Gastroesophageal sphincter (tissue), 3 donors: ENCODE measurements at regions not wholly inside any gene's neighbourhood (a gene's known extent, or its start where the extent isn't known, plus 50 kb on each side); places are given as distances from the start of the nearest gene placed in this dataset.

Source experiments
- EP300 ChIP-seq: sonication (generic); formaldehyde crosslinking; IDR thresholded peaks from one replicate; pipeline ENCODE4 v1.6.1; 2017; ENCODE audit warnings: antibody characterized with exemption, mild to moderate bottlenecking
- POLR2A ChIP-seq, 2 donors: fragments of 450-650 bp; IDR thresholded peaks; one replicate each; pipeline ENCODE4 v1.6.1; 2017; ENCODE audit warnings: antibody characterized with exemption in 2 of 2, mild to moderate bottlenecking in 2 of 2, moderate library complexity in 1 of 2
- POLR2AphosphoS5 ChIP-seq: sonication (generic); formaldehyde crosslinking; IDR thresholded peaks from one replicate; pipeline ENCODE4 v1.6.1; 2017; ENCODE audit warnings: antibody characterized with exemption
- TF ChIP-seq, protein P1 (sequence below), 4 experiments: fragments of 200-600 bp in 2 of 4; fragments of 450-650 bp in 2 of 4; sonication (generic) in 1 of 4; IDR thresholded peaks; one replicate each; pipeline ENCODE4 v1.5.1; 2017 to 2019; ENCODE audit warnings: antibody characterized with exemption in 4 of 4, mild to moderate bottlenecking in 2 of 4, moderate library complexity in 2 of 4

- TF ChIP-seq, protein P1, sequence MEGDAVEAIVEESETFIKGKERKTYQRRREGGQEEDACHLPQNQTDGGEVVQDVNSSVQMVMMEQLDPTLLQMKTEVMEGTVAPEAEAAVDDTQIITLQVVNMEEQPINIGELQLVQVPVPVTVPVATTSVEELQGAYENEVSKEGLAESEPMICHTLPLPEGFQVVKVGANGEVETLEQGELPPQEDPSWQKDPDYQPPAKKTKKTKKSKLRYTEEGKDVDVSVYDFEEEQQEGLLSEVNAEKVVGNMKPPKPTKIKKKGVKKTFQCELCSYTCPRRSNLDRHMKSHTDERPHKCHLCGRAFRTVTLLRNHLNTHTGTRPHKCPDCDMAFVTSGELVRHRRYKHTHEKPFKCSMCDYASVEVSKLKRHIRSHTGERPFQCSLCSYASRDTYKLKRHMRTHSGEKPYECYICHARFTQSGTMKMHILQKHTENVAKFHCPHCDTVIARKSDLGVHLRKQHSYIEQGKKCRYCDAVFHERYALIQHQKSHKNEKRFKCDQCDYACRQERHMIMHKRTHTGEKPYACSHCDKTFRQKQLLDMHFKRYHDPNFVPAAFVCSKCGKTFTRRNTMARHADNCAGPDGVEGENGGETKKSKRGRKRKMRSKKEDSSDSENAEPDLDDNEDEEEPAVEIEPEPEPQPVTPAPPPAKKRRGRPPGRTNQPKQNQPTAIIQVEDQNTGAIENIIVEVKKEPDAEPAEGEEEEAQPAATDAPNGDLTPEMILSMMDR (IDR thresholded peaks at IDR 0.05) = no peak
- TF ChIP-seq POLR2A (IDR thresholded peaks at IDR 0.05) (no peak), EP300 (no peak), POLR2AphosphoS5 (no peak)
Measured at GRCh38 chr6:28618898-28619555, 93.3 kb downstream of the GPX5 start.
